ENCODE measurements at regions not wholly inside any gene's neighbourhood (a gene's known extent, or its start where the extent isn't known, plus 50 kb on each side); places are given as distances from the start of the nearest gene placed in this dataset.
"Not testable (repeated sequence)": the region's sequence is repeated elsewhere in the genome, so short reads cannot be mapped to it uniquely, and the experiment has no call there.

- no peak for DNase-seq
Observed at GRCh38 chr13:73536865-73537264, 478.1 kb downstream of the KLF5 start.

DNA sequence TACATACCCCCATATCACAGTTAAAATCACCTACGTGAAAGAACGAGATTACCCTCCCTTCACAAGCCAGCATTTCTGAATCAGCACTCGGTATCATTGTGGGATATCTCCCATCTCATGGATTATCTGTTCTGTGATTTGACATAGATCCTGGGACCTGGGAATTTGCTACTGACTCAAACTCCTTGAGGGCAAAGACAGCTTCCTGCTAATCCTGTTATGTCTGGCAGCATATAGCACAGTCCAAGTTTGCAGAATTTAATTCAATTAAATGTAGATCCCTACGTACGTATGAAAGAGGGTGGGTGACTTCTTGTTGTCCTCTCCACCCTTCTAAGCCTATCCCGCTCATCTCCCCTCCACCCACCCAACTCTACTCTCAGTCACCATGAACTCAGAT is 476.5 kb downstream of the KLF5 start:
- DNase-seq, result no peak

- no peak for DNase-seq
Observed at GRCh38 chr13:73532987-73533510, 474.2 kb downstream of the KLF5 start.

GRCh38 chr13:73532582-73532981 is 473.8 kb downstream of the KLF5 start:
- no peak for DNase-seq

- no peak for DNase-seq
Observed at GRCh38 chr13:73531014-73531413, 472.2 kb downstream of the KLF5 start.

- DNase-seq, result no peak
Observed at GRCh38 chr13:73522937-73523336, 464.1 kb downstream of the KLF5 start.

DNA sequence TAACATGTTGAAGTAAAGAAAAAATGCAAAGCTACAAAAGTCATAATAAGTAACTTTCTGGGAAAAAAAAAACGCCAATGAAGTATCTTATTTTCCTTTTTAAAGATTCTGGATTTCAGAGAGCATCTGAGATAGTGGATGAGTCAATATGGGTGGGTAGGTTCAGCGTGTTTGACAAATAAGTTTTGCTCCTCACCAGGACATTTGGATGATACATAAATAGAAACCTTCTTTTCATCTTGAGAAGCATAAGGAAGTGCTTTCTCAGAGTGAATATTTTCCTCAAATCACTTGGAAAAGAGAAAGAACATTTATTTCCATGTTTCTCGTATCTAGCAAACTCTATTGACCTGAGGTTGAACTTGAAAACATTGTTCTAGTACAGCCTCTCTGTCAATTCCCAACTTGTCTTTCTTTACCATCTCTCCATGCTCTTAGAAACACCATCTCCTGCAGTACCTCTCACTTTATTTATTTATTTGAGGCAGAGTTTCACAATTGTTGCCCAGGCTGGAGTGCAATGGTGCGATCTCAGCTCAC is 463.2 kb downstream of the KLF5 start:
- no peak for DNase-seq

- DNase-seq, result no peak
Observed at GRCh38 chr13:73521290-73521624, 462.5 kb downstream of the KLF5 start.

- no peak for DNase-seq
Observed at GRCh38 chr13:73520566-73521289, 461.9 kb downstream of the KLF5 start.

DNA sequence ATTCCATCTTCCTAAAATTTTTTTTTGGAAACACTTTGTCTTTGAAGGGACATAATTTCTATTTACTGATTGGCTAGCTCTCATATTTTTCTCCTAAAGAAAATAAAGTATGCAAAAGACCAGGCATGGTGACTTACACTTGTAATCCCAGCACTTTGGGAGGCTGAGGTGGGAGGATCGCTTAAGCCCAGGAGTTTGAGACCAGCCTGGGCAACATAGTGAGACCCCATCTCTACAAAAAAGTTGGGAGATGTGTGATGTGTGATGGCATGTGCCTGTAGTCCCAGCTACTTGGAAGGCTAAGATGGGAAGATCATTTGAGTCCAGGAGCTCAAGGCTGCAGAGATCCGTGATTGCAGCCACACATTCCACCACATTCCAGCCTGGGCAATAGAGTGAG is 461.3 kb downstream of the KLF5 start:
- not testable (repeated sequence) for DNase-seq

- DNase-seq, result peak; percentile 78
Observed at GRCh38 chr13:73519396-73520116, 460.8 kb downstream of the KLF5 start.

DNA sequence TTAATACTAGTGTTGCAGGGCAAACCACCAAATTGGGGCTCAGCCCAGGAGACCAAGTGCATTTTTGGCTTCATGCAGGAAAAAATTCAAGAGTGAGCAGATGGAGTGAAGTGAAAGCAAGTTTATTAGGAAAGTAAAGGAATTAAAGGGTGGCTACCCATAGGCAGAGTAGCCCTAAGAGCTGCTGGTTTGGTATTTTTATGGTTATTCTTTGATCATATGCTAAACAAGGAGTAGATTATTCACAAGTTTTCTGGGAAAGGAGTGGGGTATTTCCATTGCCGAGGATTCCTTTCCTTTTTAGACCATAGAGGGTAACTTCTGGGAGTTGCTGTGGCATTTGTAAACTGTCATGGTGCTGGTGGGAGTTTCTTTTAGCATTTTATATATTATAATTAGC is 459.0 kb downstream of the KLF5 start:
- DNase-seq, result no peak

GRCh38 chr13:73516731-73517130 is 457.9 kb downstream of the KLF5 start:
- no peak for DNase-seq

DNA sequence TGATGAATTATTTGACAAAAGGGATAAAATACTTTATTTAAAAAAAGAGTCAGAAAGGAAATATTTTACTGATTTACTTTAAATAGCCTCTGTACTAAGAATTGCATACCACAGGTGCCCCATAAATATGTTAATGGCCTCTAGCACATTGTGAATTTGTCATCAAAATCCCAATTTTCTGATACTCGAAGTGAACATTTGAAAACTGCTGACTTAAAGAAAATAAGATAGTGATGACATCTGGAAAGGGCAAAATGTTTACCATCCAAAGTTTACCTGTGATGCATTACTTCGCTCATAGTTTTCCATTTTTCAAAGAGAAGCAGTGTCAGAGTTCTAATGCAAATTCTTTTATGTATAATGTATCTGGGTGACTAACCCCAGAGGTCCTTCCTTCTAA is 455.4 kb downstream of the KLF5 start:
- DNase-seq, result no peak

GRCh38 chr13:73513751-73514150 is 454.9 kb downstream of the KLF5 start:
- no peak for DNase-seq

- no peak for DNase-seq
Observed at GRCh38 chr13:73508841-73509240, 450.0 kb downstream of the KLF5 start.

- DNase-seq, result no peak
Observed at GRCh38 chr13:73505376-73505890, 446.6 kb downstream of the KLF5 start.

GRCh38 chr13:73499695-73500094 is 440.9 kb downstream of the KLF5 start:
- DNase-seq, result no peak

GRCh38 chr13:73497430-73497829 is 438.6 kb downstream of the KLF5 start:
- DNase-seq, result no peak

DNA sequence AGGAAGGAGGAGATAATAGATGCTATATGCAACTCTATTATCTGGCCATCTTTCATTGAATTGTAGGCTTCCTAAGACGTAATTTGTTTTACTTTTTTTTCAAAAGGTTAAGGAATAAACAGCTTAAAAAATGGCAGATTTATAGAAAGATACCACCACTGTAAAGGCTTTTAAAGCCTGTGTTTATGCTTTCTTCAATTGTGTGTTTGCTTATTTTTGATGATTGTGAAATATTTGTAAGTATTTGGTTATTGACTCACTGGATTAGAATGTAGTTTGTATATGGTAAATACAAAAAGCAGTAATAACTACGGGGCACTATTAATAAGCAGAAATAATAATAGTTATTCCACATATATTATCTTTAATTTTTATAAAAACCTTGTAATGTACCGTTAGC is 437.9 kb downstream of the KLF5 start:
- DNase-seq, result no peak

DNA sequence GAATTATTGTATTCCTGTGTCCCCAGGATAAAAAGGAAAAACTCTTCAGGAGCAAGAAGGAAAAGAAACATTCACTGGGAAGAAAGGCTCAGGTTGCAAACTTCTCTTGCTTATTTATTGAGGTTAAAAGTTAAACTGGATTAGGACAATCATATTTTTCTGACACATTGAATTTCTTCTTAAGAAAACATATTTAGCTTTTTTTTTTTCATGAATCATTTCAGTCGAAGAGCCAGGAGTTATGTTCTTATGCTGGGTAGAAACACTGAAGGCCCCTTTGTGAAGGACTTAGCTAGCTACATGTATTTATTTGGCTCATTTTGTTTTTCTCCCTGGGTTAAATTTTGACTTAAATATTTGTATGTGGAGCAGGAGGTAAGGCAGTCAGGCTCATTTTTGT is 434.0 kb downstream of the KLF5 start:
- no peak for DNase-seq

DNA sequence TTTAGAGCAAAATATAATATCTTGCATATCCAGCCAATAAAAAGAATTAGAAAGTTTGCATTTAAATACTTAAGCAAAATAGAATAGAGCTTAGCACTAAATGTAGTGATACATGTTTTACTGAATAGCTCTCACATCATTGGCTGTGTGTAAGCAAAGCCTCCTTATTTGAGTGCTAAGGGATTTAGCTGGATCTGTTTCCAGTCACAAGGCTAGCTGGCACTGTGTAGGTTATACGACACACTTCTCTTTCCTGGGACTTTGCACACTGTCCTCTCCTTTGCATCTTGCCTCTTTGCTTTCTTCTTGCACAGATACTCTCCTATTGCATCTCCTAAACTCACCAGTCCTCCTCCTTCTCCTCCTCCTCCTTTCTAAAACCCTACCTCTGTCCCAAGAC is 423.8 kb downstream of the KLF5 start:
- DNase-seq, result no peak

DNA sequence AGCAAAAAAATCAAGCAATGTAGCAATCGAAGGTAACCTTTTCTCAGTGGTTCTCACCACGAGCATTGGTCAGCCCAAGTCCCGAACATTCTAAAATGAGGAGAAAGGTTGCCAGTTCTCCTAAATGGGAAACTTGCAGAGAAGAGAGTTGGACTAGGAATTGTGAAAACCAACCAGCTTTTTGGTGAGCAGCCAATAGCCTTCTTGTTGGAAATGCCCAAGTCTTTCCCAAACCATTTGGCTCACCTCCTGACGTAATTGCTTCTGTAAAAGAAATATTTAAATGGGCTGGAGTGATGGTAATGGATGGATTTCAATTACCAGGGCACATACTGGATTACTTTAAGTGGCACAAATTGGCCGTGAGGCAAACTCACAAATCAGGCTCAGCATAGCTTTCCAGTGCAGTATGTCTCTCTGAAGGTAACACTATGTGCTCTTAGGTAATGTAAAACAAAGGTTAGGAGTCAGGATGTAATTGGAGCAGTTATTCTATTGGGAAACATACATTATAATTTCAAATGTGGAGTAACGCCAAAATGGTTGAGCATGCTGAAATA is 423.2 kb downstream of the KLF5 start:
- DNase-seq, result no peak
